Epithelial cell of esophagus (primary cell): ENCODE measurements at regions not wholly inside any gene's neighbourhood (a gene's known extent, or its start where the extent isn't known, plus 50 kb on each side); places are given as distances from the start of the nearest gene placed in this dataset.

Experiments
- DNase-seq: peaks from one replicate; pipeline ENCODE4 v3.0.0; 2010; ENCODE audit warnings: low read depth
- H3K4me3 ChIP-seq: 2 replicates; pipeline ENCODE4 v1.5.1; 2011; ENCODE audit warnings: mild to moderate bottlenecking, low read length, control low read depth
- CTCF ChIP-seq: IDR thresholded peaks from 2 replicates; pipeline ENCODE4 v1.5.1; 2011; ENCODE audit warnings: low read depth, mild to moderate bottlenecking, low read length, control low read depth, inconsistent platforms; ENCODE audit not compliant: insufficient read depth; ENCODE audit errors: missing control alignments

- TF ChIP-seq CTCF = no peak
- no peak for DNase-seq
Measured at GRCh38 chr16:72311426-72311825, 139.5 kb upstream of the PMFBP1 start.

GRCh38 chr16:72309001-72309400 lies 137.0 kb upstream of the PMFBP1 start:
- TF ChIP-seq CTCF = no peak
- no peak for DNase-seq
- H3K4me3 ChIP-seq = no peak overlapping the region

More at GRCh38 chr16:72311426-72311825, 139.5 kb upstream of the PMFBP1 start:
- H3K4me3 ChIP-seq = no peak overlapping the region

GRCh38 chr16:72308396-72308795 lies 136.4 kb upstream of the PMFBP1 start:
- TF ChIP-seq CTCF = no peak
- DNase-seq = no peak
- H3K4me3 ChIP-seq = no peak overlapping the region

- no peak overlapping the region for H3K4me3 ChIP-seq
- no peak for TF ChIP-seq CTCF
- DNase-seq = no peak
Measured at GRCh38 chr16:72302332-72302731, 130.4 kb upstream of the PMFBP1 start.

- H3K4me3 ChIP-seq = no peak overlapping the region
- no peak for DNase-seq
- no peak for TF ChIP-seq CTCF
Measured at GRCh38 chr16:72301523-72302236, 129.7 kb upstream of the PMFBP1 start.

GRCh38 chr16:72300892-72301291 lies 128.9 kb upstream of the PMFBP1 start:
- no peak overlapping the region for H3K4me3 ChIP-seq
- TF ChIP-seq CTCF = no peak

GRCh38 chr16:72299684-72300243 lies 127.8 kb upstream of the PMFBP1 start:
- no peak overlapping the region for H3K4me3 ChIP-seq
- DNase-seq = no peak
- no peak for TF ChIP-seq CTCF

More at GRCh38 chr16:72300892-72301291, 128.9 kb upstream of the PMFBP1 start:
- no peak for DNase-seq
